ENCODE measurements at regions not wholly inside any gene's neighbourhood (a gene's known extent, or its start where the extent isn't known, plus 50 kb on each side); places are given as distances from the start of the nearest gene placed in this dataset.

- DNase-seq, result no peak
Observed at GRCh38 chr15:37261685-37262084, 161.3 kb upstream of the MEIS2 start.

DNA sequence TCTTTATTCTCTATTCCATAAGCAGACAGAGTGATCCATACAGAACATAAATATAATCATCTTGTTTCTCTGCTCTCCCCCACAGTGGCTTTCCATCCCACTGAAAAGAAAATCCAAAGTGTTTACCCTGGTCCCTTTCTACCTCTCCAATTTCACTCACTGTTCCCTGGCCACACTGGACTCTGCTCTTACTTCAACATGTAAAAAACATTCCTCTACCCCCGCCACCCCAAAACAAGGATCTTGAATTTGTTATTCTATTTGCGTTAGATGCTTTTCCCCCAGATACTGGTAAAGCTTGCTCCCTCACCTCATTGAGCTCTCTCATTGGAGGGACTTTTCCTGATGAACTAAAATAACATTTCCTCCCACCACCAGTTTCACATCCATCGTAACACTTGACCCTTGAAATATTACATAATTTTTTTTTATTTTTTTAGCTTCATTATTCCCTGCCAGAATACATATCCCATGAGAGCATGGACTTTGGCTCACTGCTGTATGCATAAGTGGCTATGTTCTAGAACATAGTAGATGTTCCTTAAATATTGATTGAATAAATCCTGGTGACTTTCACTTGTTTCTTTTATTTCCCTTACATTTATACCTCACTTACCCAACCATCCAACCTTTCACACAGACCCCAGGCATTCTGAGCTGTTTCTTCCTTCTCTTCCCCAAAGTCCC is 162.7 kb upstream of the MEIS2 start:
- DNase-seq, result no peak

- DNase-seq, result peak; percentile 49
Observed at GRCh38 chr15:37289109-37289765, 188.9 kb upstream of the MEIS2 start.

GRCh38 chr15:37291920-37292319 is 191.6 kb upstream of the MEIS2 start:
- no peak for DNase-seq

- no peak for DNase-seq
Observed at GRCh38 chr15:37298271-37298670, 197.9 kb upstream of the MEIS2 start.

DNA sequence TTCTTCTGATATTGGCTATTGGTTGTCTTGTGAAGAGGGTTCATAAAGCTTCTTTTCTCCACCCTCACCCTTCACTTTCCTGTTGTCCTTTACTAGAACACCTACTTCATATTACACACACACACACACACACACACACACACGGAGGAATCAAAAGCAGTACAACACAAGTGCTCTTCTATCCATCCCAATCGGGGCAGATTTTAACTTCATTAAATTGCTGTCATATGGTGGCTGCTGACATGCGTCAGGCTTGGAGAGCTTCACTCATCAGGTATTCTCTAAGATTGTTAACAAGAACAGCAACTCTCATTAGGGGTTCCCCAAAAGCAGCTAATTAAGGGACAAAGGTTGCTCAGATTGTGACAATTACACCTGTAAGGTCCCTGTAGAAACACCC is 239.1 kb upstream of the MEIS2 start:
- DNase-seq, result peak; percentile 74

DNA sequence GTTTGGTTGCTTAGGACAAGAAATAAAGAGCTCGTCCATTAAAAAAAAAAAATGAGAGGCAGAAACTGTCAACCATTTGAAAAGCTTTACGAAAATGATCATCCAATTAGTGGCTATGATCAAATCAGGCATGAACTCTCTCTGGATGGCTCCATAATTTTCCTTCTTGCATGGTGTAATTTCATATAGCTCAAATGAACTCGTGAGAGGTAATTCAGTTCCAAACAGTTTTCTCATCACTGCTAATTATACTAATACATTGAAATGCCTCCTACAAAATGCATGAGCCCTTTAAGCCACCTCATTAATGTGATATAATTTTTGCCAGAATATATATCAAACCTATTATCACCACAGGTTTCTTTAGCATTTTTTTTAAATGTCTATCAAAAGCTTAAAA is 239.5 kb upstream of the MEIS2 start:
- DNase-seq, result no peak

DNA sequence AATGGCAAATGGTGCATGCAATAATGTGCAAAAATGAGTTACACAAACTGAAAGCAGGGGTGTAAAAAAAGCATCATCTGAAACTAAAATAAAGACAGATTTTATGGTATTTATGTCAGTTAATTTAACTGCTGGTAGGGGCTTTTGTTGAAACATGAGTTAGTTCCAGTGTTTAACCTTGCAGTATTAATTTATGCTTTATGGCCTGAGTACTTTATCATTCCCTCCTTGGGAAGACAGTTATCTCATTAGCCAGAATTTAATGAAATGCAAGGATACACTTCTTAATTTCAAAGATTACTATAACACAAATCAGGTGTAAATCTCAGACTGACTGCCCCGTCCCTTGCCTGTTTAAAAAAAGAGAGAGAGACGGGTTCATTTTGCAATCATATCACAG is 240.1 kb upstream of the MEIS2 start:
- peak; percentile 33 for DNase-seq

GRCh38 chr15:37359101-37359892 is 258.9 kb upstream of the MEIS2 start:
- peak; percentile 80 for DNase-seq

- DNase-seq, result no peak
Observed at GRCh38 chr15:37359893-37360290, 259.5 kb upstream of the MEIS2 start.

GRCh38 chr15:37360724-37361123 is 260.4 kb upstream of the MEIS2 start:
- DNase-seq, result no peak

DNA sequence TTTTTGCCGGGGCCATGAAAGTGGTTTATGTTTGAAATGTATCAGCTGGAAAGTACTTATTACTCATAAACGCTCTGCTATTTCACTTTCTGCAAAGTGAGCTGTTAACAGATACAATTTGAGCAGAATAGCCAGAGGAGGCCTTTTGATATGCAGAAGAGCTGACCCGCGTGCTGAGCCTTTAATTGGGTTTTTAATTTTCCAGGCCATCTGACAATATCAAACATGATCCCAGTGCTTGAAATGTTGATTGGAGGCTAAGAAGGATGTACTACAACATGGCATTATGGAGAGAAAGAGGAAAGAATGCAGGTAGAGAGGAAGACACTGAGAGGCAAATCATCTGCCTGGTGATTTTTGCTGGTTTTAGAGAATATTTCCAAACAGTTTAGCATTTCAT is 261.3 kb upstream of the MEIS2 start:
- DNase-seq, result peak; percentile 75

- peak; percentile 79 for DNase-seq
Observed at GRCh38 chr15:37362414-37362813, 262.1 kb upstream of the MEIS2 start.

- peak; percentile 76 for DNase-seq
Observed at GRCh38 chr15:37368961-37369360, 268.6 kb upstream of the MEIS2 start.

DNA sequence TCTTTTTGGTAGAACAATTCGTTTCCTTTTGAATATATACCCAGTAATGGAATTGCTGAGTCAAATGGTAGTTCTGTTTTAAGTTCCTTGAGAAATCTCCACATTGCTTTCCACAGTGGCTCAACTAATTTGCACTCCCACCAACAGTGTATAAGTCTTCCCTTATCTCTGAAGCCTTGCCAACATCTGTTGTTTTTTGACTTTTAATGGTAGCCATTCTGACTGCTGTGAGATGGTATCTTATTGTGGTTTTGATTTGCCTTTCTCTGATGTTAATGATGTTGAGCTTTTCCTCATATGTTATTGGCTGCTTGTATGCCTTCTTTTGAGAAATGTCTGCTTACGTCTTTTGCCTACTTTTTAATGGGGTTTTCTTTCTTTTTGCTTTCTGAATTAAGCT is 270.6 kb upstream of the MEIS2 start:
- DNase-seq, result no peak

GRCh38 chr15:37372064-37372463 is 271.7 kb upstream of the MEIS2 start:
- DNase-seq, result no peak

GRCh38 chr15:37375519-37375918 is 275.2 kb upstream of the MEIS2 start:
- DNase-seq, result no peak

GRCh38 chr15:37377428-37377827 is 277.1 kb upstream of the MEIS2 start:
- no peak for DNase-seq

- no peak for DNase-seq
Observed at GRCh38 chr15:37394402-37395099, 294.2 kb upstream of the MEIS2 start.

DNA sequence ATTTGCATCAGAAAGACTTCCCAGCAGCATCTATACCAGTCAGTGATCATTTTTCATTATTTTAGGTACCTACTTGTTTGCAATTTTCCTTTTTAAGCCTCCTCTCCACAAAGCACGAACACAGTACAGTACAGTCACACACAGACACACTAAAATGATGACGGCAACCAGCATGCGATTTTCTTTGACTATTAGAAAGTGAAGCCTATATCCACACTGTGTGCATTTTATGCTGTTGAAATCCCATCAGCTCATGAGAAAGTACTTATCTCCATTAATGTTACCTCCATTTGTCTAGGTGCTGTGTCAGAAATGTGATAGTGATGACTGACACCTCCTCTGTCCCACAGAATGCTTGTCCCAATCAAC is 294.7 kb upstream of the MEIS2 start:
- DNase-seq, result no peak

DNA sequence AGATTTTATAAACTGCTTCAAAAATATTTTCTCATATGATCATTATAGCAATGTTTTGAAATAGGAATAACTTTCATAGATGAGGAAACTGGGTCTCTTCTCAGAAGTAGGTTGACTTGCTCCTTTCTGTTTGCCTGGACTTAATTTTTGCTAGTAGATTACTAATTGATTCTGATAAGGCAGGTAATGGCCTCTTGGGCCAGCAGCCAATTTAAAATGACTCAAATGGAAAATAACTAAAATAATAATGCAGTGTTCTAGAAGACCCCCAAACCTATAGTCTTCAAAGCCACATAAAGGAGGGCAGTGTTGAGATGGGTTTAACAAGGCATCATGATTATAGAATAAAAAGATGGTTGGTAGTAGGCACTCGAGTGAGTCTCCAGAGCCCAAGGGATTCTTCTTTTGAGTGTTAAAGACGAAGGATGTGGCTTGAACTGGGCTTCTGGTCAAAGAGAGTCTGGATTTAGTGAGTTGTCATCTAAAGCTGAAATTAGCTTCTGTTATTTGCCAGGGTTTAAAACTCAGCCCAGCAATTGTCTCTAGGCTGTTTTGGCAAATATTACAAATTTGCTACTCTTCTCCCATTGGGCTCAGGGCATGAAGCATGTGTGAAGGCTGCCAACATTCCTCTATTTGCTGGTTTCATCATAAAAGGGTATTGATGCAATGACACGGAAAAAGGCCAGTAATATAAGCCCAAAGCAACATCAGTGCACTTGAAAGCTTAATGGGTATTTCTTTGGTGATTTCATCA is 297.1 kb upstream of the MEIS2 start:
- DNase-seq, result no peak

- DNase-seq, result no peak
Observed at GRCh38 chr15:37416103-37416502, 315.8 kb upstream of the MEIS2 start.

- DNase-seq, result no peak
Observed at GRCh38 chr15:37425541-37425940, 325.2 kb upstream of the MEIS2 start.

Measured in eye (tissue), 1 donor.